Glutamatergic neuron (in vitro differentiated cells): ENCODE measurements at regions not wholly inside any gene's neighbourhood (a gene's known extent, or its start where the extent isn't known, plus 50 kb on each side); places are given as distances from the start of the nearest gene placed in this dataset.
"Not testable (repeated sequence)": the region's sequence is repeated elsewhere in the genome, so short reads cannot be mapped to it uniquely, and the experiment has no call there.

Experiments
- DNase-seq: peaks from one replicate; pipeline ENCODE4 v3.0.0; 2022
- H3K27ac Mint-ChIP-seq: one replicate; pipeline ENCODE4 v1.8.0; 2020; ENCODE audit warnings: mild to moderate bottlenecking, mixed read lengths, inconsistent platforms; ENCODE audit not compliant: unreplicated experiment
- H3K27me3 Mint-ChIP-seq: one replicate; pipeline ENCODE4 v1.8.0; 2020; ENCODE audit warnings: mild to moderate bottlenecking, moderate library complexity, mixed read lengths, inconsistent platforms; ENCODE audit not compliant: unreplicated experiment
- H3K36me3 Mint-ChIP-seq: one replicate; pipeline ENCODE4 v1.8.0; 2020; ENCODE audit warnings: mild to moderate bottlenecking, mixed read lengths, inconsistent platforms; ENCODE audit not compliant: unreplicated experiment
- H3K4me1 Mint-ChIP-seq: one replicate; pipeline ENCODE4 v1.8.0; 2020; ENCODE audit warnings: mild to moderate bottlenecking, low read depth, mixed read lengths, inconsistent platforms; ENCODE audit not compliant: unreplicated experiment
- H3K4me3 Mint-ChIP-seq: one replicate; pipeline ENCODE4 v1.8.0; 2020; ENCODE audit warnings: mild to moderate bottlenecking, mixed read lengths, inconsistent platforms; ENCODE audit not compliant: unreplicated experiment
- H3K9me3 Mint-ChIP-seq: one replicate; pipeline ENCODE4 v1.8.0; 2020; ENCODE audit warnings: mild to moderate bottlenecking, moderate library complexity, mixed read lengths, inconsistent platforms; ENCODE audit not compliant: unreplicated experiment
- CTCF ChIP-seq: fragments of 200-600 bp; sonication (generic); IDR thresholded peaks from one replicate; pipeline ENCODE4 v1.5.0; 2021; ENCODE audit not compliant: partially characterized antibody, unreplicated experiment

GRCh38 chr14:71556730-71557129 lies 375.5 kb upstream of the RGS6 start:
- Mint-ChIP-seq H3K27me3 (peaks cover 3% of the 10 kb centered on the region), H3K9me3 (no peaks in the 10 kb centered on the region)

GRCh38 chr14:71557351-71557750 lies 374.9 kb upstream of the RGS6 start:
- Mint-ChIP-seq H3K4me1 (peaks cover 2% of the 10 kb centered on the region), H3K4me3 (no peak overlapping the region), H3K36me3 (no peaks in the 10 kb centered on the region), H3K27me3 (peaks cover 3% of the 10 kb centered on the region), H3K27ac (no peak overlapping the region), H3K9me3 (no peaks in the 10 kb centered on the region)
- no peak for DNase-seq
- no peak for TF ChIP-seq CTCF

More at GRCh38 chr14:71556730-71557129, 375.5 kb upstream of the RGS6 start:
- DNase-seq: no peak
- Mint-ChIP-seq H3K27ac (no peak overlapping the region), H3K36me3 (no peaks in the 10 kb centered on the region), H3K4me3 (no peak overlapping the region), H3K4me1 (peaks cover 4% of the 10 kb centered on the region)
- TF ChIP-seq CTCF: no peak

GRCh38 chr14:71558943-71559342 lies 373.3 kb upstream of the RGS6 start:
- not testable (repeated sequence) for H3K27me3 Mint-ChIP-seq, H3K4me3 Mint-ChIP-seq, H3K9me3 Mint-ChIP-seq, DNase-seq, H3K27ac Mint-ChIP-seq, H3K36me3 Mint-ChIP-seq, H3K4me1 Mint-ChIP-seq

GRCh38 chr14:71560751-71561150 lies 371.5 kb upstream of the RGS6 start:
- no peaks in the 10 kb centered on the region for H3K4me1 Mint-ChIP-seq
- DNase-seq: no peak
- peaks cover 3% of the 10 kb centered on the region for H3K27me3 Mint-ChIP-seq
- H3K36me3 Mint-ChIP-seq: no peaks in the 10 kb centered on the region
- H3K27ac Mint-ChIP-seq: no peak overlapping the region
- H3K9me3 Mint-ChIP-seq: no peaks in the 10 kb centered on the region
- no peak for TF ChIP-seq CTCF
- no peak overlapping the region for H3K4me3 Mint-ChIP-seq

GRCh38 chr14:71563492-71564153 lies 368.6 kb upstream of the RGS6 start:
- no peak for DNase-seq
- Mint-ChIP-seq H3K9me3 (no peaks in the 10 kb centered on the region), H3K36me3 (no peaks in the 10 kb centered on the region), H3K27ac (no peak overlapping the region), H3K4me3 (no peak overlapping the region), H3K27me3 (no peaks in the 10 kb centered on the region), H3K4me1 (no peaks in the 10 kb centered on the region)
- no peak for TF ChIP-seq CTCF
